Calu3 (cell line): ENCODE measurements at regions not wholly inside any gene's neighbourhood (a gene's known extent, or its start where the extent isn't known, plus 50 kb on each side); places are given as distances from the start of the nearest gene placed in this dataset.

Experiments
- BruUV-seq: library from RNA; stranded (reverse); fragments of 400-500 nt; replicated peaks from 2 replicates; lab custom pipeline; 2021; lab: Mats Ljungman, UMichigan
- CTCF ChIA-PET: fragments of 300-600 bp; sonication (Branson Sonifier 250); formaldehyde crosslinking; loops from one replicate; lab custom pipeline; 2022; ENCODE audit warnings: antibody characterized with exemption; lab: Charles Lee
- DNase-seq: peaks from one replicate; pipeline ENCODE4 v3.0.0; 2022
- H3K27ac Mint-ChIP-seq: one replicate; pipeline ENCODE4 v1.8.0; 2022; ENCODE audit warnings: mixed read lengths; ENCODE audit not compliant: unreplicated experiment
- H3K27me3 Mint-ChIP-seq: one replicate; pipeline ENCODE4 v1.8.0; 2022; ENCODE audit warnings: mixed read lengths; ENCODE audit not compliant: unreplicated experiment
- H3K36me3 Mint-ChIP-seq: one replicate; pipeline ENCODE4 v1.8.0; 2022; ENCODE audit warnings: mild to moderate bottlenecking, moderate library complexity, mixed read lengths; ENCODE audit not compliant: insufficient read depth, unreplicated experiment
- H3K4me1 Mint-ChIP-seq: one replicate; pipeline ENCODE4 v1.8.0; 2022; ENCODE audit warnings: mild to moderate bottlenecking, low read depth, mixed read lengths; ENCODE audit not compliant: unreplicated experiment
- H3K4me3 Mint-ChIP-seq: one replicate; pipeline ENCODE4 v1.8.0; 2022; ENCODE audit warnings: mild to moderate bottlenecking, low read depth, moderate library complexity, mixed read lengths; ENCODE audit not compliant: unreplicated experiment
- H3K9me3 Mint-ChIP-seq: one replicate; pipeline ENCODE4 v1.8.0; 2022; ENCODE audit warnings: low read depth, mixed read lengths; ENCODE audit not compliant: unreplicated experiment
- CTCF ChIP-seq: fragments of 200-600 bp; IDR thresholded peaks from one replicate; pipeline ENCODE4 v1.8.0; 2022; ENCODE audit warnings: antibody characterized with exemption; ENCODE audit not compliant: unreplicated experiment
- intact Hi-C: fragments of 100-400 bp; cut with micrococcal nuclease; formaldehyde crosslinking; loops from one replicate; pipeline ENCODE4 v1.10.0; 2022; ENCODE audit not compliant: unreplicated experiment

- TF ChIP-seq CTCF, result no peak
- no peak for DNase-seq
- Mint-ChIP-seq H3K4me1 (no peaks in the 10 kb centered on the region), H3K36me3 (no peaks in the 10 kb centered on the region), H3K9me3 (no peaks in the 10 kb centered on the region), H3K4me3 (no peak overlapping the region), H3K27me3 (no peaks in the 10 kb centered on the region), H3K27ac (no peak overlapping the region)
- BruUV-seq, result no TSS peak
- CTCF ChIA-PET, result no interaction called here
- intact Hi-C loops, result no loop called here
Measured at GRCh38 chr4:111736516-111736915, 408.7 kb upstream of the FAM241A start.

- no peak for DNase-seq
- no peak overlapping the region for H3K4me3 Mint-ChIP-seq
- H3K36me3 Mint-ChIP-seq, result no peaks in the 10 kb centered on the region
- H3K4me1 Mint-ChIP-seq, result no peaks in the 10 kb centered on the region
- H3K27me3 Mint-ChIP-seq, result no peaks in the 10 kb centered on the region
- no peak overlapping the region for H3K27ac Mint-ChIP-seq
- CTCF ChIA-PET, result no interaction called here
- BruUV-seq, result no TSS peak
- TF ChIP-seq CTCF, result no peak
- intact Hi-C loops, result no loop called here
- no peaks in the 10 kb centered on the region for H3K9me3 Mint-ChIP-seq
Measured at GRCh38 chr4:111744847-111745246, 400.4 kb upstream of the FAM241A start.

- H3K36me3 Mint-ChIP-seq, result no peaks in the 10 kb centered on the region
- no peaks in the 10 kb centered on the region for H3K4me1 Mint-ChIP-seq
- no peaks in the 10 kb centered on the region for H3K27me3 Mint-ChIP-seq
- no peaks in the 10 kb centered on the region for H3K9me3 Mint-ChIP-seq
- H3K4me3 Mint-ChIP-seq, result no peak overlapping the region
- no peak overlapping the region for H3K27ac Mint-ChIP-seq
- BruUV-seq, result no TSS peak
- intact Hi-C loops, result no loop called here
- no peak for DNase-seq
- no peak for TF ChIP-seq CTCF
- CTCF ChIA-PET, result no interaction called here
Measured at GRCh38 chr4:111748157-111748556, 397.1 kb upstream of the FAM241A start.

GRCh38 chr4:111754003-111754402 is 391.3 kb upstream of the FAM241A start:
- Mint-ChIP-seq H3K4me1 (no peaks in the 10 kb centered on the region), H3K27me3 (no peaks in the 10 kb centered on the region), H3K27ac (no peak overlapping the region), H3K36me3 (no peaks in the 10 kb centered on the region), H3K9me3 (no peaks in the 10 kb centered on the region), H3K4me3 (no peak overlapping the region)
- CTCF ChIA-PET, result no interaction called here
- no TSS peak for BruUV-seq
- no peak for TF ChIP-seq CTCF
- intact Hi-C loops, result no loop called here
- DNase-seq, result no peak
